ENCODE measurements at regions not wholly inside any gene's neighbourhood (a gene's known extent, or its start where the extent isn't known, plus 50 kb on each side); places are given as distances from the start of the nearest gene placed in this dataset.

GRCh38 chr18:59050661-59051057 lies 89.0 kb upstream of the SEC11C start:
- Histone ChIP-seq H3K36me3 (no peaks in the 10 kb centered on the region), H3K27me3 (no peaks in the 10 kb centered on the region), H3K9ac (ENCODE audit: low read depth in 2 of 2, low read length in 2 of 2) (no peak overlapping the region), H3K4me1 (no peaks in the 10 kb centered on the region), H3K4me3 (no peak overlapping the region), H3K9me3 (no peaks in the 10 kb centered on the region), H3K27ac (no peak overlapping the region)
- TF ChIP-seq CTCF (IDR thresholded peaks at IDR 0.05), result no peak
- intact Hi-C loops (cut with DNase I), result no loop called here
- no peak for DNase-seq

GRCh38 chr18:59051470-59052165 lies 88.1 kb upstream of the SEC11C start:
- H3K9me3 ChIP-seq, result no peaks in the 10 kb centered on the region
- H3K4me1 ChIP-seq, result no peaks in the 10 kb centered on the region
- no peak for TF ChIP-seq CTCF (IDR thresholded peaks at IDR 0.05)
- H3K9ac ChIP-seq (ENCODE audit: low read depth in 2 of 2, low read length in 2 of 2), result no peak overlapping the region
- intact Hi-C loops (cut with DNase I), result no loop called here
- H3K4me3 ChIP-seq, result no peak overlapping the region
- no peak for DNase-seq
- H3K36me3 ChIP-seq, result no peaks in the 10 kb centered on the region
- H3K27me3 ChIP-seq, result no peaks in the 10 kb centered on the region
- no peak overlapping the region for H3K27ac ChIP-seq

- peak; percentile 41 for DNase-seq
These were observed 86.5 kb upstream of the SEC11C start for GRCh38 chr18:59052965-59053820.

GRCh38 chr18:59054496-59055287 lies 85.0 kb upstream of the SEC11C start:
- no peaks in the 10 kb centered on the region for H3K4me1 ChIP-seq
- no peaks in the 10 kb centered on the region for H3K27me3 ChIP-seq
- H3K9ac ChIP-seq (ENCODE audit: low read depth in 2 of 2, low read length in 2 of 2), result no peak overlapping the region
- no peak overlapping the region for H3K4me3 ChIP-seq
- H3K9me3 ChIP-seq, result no peaks in the 10 kb centered on the region
- TF ChIP-seq CTCF (IDR thresholded peaks at IDR 0.05), result no peak
- no peak for DNase-seq
- no peak overlapping the region for H3K27ac ChIP-seq
- H3K36me3 ChIP-seq, result no peaks in the 10 kb centered on the region
- intact Hi-C loops (cut with DNase I), result no loop called here

More at GRCh38 chr18:59052965-59053820, 86.5 kb upstream of the SEC11C start:
- H3K9ac ChIP-seq (ENCODE audit: low read depth in 2 of 2, low read length in 2 of 2), result no peak overlapping the region
- no peak overlapping the region for H3K27ac ChIP-seq
- TF ChIP-seq CTCF (IDR thresholded peaks at IDR 0.05), result no peak
- H3K36me3 ChIP-seq, result no peaks in the 10 kb centered on the region
- H3K4me3 ChIP-seq, result no peak overlapping the region
- no peaks in the 10 kb centered on the region for H3K9me3 ChIP-seq
- intact Hi-C loops (cut with DNase I), result no loop called here
- no peaks in the 10 kb centered on the region for H3K4me1 ChIP-seq
- no peaks in the 10 kb centered on the region for H3K27me3 ChIP-seq

- Histone ChIP-seq H3K27me3 (no peaks in the 10 kb centered on the region), H3K36me3 (no peaks in the 10 kb centered on the region), H3K27ac (no peak overlapping the region), H3K9me3 (no peaks in the 10 kb centered on the region), H3K4me3 (no peak overlapping the region), H3K4me1 (no peaks in the 10 kb centered on the region), H3K9ac (ENCODE audit: low read depth in 2 of 2, low read length in 2 of 2) (no peak overlapping the region)
- intact Hi-C loops (cut with DNase I), result loop anchor here (2.0 kb wide), 1 partner anchor 273 kb away; no protein-coding TSS in a partner anchor
- no peak for TF ChIP-seq CTCF (IDR thresholded peaks at IDR 0.05)
- DNase-seq, result no peak
These were observed 84.2 kb upstream of the SEC11C start for GRCh38 chr18:59055345-59056032.

Measured in colonic mucosa (tissue), 4 donors.